Vagina (tissue), 2 donors: ENCODE measurements at regions not wholly inside any gene's neighbourhood (a gene's known extent, or its start where the extent isn't known, plus 50 kb on each side); places are given as distances from the start of the nearest gene placed in this dataset.
"Not testable (repeated sequence)": the region's sequence is repeated elsewhere in the genome, so short reads cannot be mapped to it uniquely, and the experiment has no call there.

Source experiments
- DNase-seq, 2 donors: peaks; one replicate each; pipeline ENCODE4 v3.0.0-alpha.2; 2017; ENCODE audit errors: extremely low spot score in 2 of 2
- H3K27ac ChIP-seq: fragments of 200-600 bp; sonication (generic); one replicate; pipeline ENCODE4 v1.5.1; 2019
- H3K27me3 ChIP-seq: fragments of 200-600 bp; sonication (generic); one replicate; pipeline ENCODE4 v1.5.1; 2019
- H3K36me3 ChIP-seq, 2 donors: fragments of 200-600 bp; sonication (generic); one replicate each; pipeline ENCODE4 v1.5.1; 2017 to 2019
- H3K4me1 ChIP-seq: fragments of 200-600 bp; sonication (generic); one replicate; pipeline ENCODE4 v1.5.1; 2019
- H3K4me3 ChIP-seq, 2 donors: fragments of 200-600 bp; sonication (generic); 1 replicate in 1 of 2; 2 replicates in 1 of 2; pipeline ENCODE4 v1.5.1; 2016 to 2019
- H3K9me3 ChIP-seq: fragments of 200-600 bp; sonication (generic); one replicate; pipeline ENCODE4 v1.5.1; 2019
- CTCF ChIP-seq, 3 experiments: fragments of 450-650 bp in 2 of 3; fragments of 200-600 bp in 1 of 3; sonication (generic) in 1 of 3; IDR thresholded peaks; one replicate each; pipeline ENCODE4 v1.5.1; 2017 to 2019; ENCODE audit warnings: antibody characterized with exemption in 3 of 3, mild to moderate bottlenecking in 2 of 3, moderate library complexity in 2 of 3
- POLR2A ChIP-seq, 2 donors: fragments of 450-650 bp; IDR thresholded peaks; one replicate each; pipeline ENCODE4 v1.6.1; 2017; ENCODE audit warnings: antibody characterized with exemption in 2 of 2, mild to moderate bottlenecking in 2 of 2, moderate library complexity in 2 of 2
- POLR2AphosphoS5 ChIP-seq, 2 donors: sonication (generic); formaldehyde crosslinking; IDR thresholded peaks; one replicate each; pipeline ENCODE4 v1.9.0; 2017; ENCODE audit warnings: antibody characterized with exemption in 2 of 2, mild to moderate bottlenecking in 2 of 2, low read depth in 1 of 2; ENCODE audit not compliant: insufficient read depth in 1 of 2
- intact Hi-C: fragments of 100-400 bp; cut with DNase I; formaldehyde crosslinking; loops from one replicate; pipeline ENCODE4 v1.15.1; 2023

GRCh38 chr18:14987377-14987776 is 239.4 kb downstream of the ANKRD30B start:
- H3K4me1 ChIP-seq, H3K27me3 ChIP-seq, H3K4me3 ChIP-seq, H3K9me3 ChIP-seq, H3K27ac ChIP-seq, H3K36me3 ChIP-seq, intact Hi-C loops: not testable (repeated sequence)
- peak in 1 of 2 donors; percentile 60 for DNase-seq

DNA sequence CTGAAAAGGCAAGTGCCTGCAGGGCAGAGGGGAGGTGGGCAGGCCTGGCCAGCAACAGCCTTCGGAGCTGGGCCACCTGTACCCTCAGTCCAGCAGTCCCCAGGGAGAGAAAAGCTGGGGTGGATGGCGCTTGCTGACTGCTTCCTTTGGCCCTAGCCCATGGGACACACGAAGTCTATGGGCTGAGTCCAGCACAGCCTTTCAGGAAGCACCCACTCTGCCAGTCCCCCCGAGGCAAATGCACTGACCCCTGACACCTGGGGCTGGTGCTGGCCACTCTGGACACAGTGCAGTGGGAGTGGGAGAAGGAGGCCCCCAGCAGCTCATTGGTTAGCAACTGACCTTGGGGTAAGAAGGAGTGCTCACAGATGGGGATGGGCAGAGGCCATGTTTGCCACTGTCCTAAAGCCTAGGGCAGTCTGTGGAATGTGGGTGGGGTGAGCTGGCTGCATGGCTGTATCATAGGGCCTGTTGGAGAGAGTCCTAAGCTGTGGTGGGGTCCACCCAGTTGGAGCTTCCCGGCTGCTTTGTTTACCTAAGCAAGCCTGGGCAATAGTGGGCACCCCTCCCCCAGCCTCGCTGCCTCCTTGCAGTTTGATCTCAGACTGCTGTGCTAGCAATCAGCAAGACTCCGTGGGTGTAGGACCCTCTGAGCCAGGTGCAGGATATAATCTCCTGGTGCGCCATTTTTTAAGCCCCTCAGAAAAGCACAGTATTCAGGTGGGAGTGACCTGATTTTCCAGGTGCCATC is 240.2 kb downstream of the ANKRD30B start:
- H3K4me1 ChIP-seq, intact Hi-C loops, H3K27me3 ChIP-seq, H3K9me3 ChIP-seq, H3K36me3 ChIP-seq, H3K4me3 ChIP-seq, H3K27ac ChIP-seq, DNase-seq: not testable (repeated sequence)

- H3K27ac ChIP-seq, H3K27me3 ChIP-seq, H3K9me3 ChIP-seq, H3K4me3 ChIP-seq, H3K36me3 ChIP-seq, intact Hi-C loops, H3K4me1 ChIP-seq: not testable (repeated sequence)
- peak in 1 of 2 donors; percentile 74 for DNase-seq
These were observed 241.6 kb downstream of the ANKRD30B start for GRCh38 chr18:14989569-14989968.

DNA sequence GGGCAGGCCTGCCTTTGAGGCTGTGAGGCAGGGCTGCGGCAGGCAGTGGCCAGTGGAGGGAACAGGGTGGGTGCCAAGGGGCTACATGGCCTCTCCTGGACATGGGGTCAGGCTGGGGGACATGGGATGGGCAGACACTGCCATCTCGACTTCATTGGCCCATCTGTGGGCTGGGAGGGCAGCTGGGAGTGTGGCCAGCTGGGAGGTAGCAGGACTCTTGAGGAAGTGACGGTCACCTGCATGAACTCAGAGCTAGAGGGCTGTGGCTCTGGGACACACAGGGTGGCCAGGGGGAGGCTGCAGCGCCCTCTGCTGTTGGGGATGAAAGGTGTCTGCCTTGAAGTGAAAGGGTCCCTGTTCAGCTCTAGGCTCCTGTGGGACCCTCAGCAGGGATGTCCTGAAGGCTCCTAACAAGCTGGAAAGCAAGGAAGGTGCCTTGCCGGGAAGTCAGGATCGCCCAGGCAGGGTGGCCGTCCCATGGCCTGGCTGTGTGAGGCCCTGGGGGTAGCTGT is 244.0 kb downstream of the ANKRD30B start:
- peak in 1 of 2 donors; percentile 64 for DNase-seq
- H3K4me3 ChIP-seq, intact Hi-C loops, H3K4me1 ChIP-seq, H3K9me3 ChIP-seq, H3K27ac ChIP-seq, H3K27me3 ChIP-seq, H3K36me3 ChIP-seq: not testable (repeated sequence)

DNA sequence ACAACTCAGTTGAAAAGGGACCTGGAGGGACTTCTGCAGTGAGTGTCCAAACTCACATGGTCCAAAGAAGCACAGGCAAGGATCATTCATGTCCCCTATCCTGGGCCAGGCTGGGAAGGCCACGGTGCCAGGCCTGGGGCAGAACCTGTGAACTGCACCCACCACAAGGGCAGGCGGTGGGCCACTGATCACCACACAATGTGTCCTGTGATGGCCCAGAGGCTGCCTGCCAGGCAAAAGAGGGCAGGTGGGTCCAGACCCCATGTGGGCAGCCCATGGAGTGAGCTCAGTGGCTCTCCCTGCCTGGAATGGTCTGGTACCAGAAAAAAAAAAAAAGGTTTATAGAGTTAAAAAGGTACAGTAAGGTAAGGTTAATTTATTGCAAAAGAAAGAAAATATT is 244.8 kb downstream of the ANKRD30B start:
- H3K36me3 ChIP-seq, intact Hi-C loops, H3K9me3 ChIP-seq, DNase-seq, H3K4me3 ChIP-seq, H3K4me1 ChIP-seq, H3K27me3 ChIP-seq, H3K27ac ChIP-seq: not testable (repeated sequence)

DNA sequence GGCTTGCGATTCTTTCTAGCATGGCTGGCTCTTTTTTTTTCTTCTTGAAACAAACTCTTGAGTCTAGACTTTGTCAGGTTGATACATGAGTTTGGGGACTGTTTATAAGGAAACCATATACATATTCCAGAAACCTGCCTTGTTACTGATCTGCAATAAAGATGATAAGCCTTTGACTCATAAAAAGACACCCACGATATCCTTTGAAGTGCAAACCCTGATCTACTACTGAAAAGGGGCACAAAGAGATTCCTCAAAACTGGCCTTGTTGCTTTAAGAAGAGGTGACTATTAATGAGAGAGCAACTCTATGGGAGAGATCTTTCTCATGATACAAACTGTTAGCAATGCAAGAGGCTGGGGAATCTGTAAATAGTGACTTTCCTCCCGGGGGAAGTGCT is 247.1 kb downstream of the ANKRD30B start:
- H3K4me3 ChIP-seq, intact Hi-C loops, DNase-seq, H3K4me1 ChIP-seq, H3K27ac ChIP-seq, H3K9me3 ChIP-seq, H3K27me3 ChIP-seq, H3K36me3 ChIP-seq: not testable (repeated sequence)

- Histone ChIP-seq H3K4me3 (no peak overlapping the region), H3K36me3 (no peaks in the 10 kb centered on the region), H3K4me1 (no peaks in the 10 kb centered on the region), H3K27me3 (no peaks in the 10 kb centered on the region), H3K9me3 (no peaks in the 10 kb centered on the region), H3K27ac (no peak overlapping the region)
- DNase-seq: no peak
- intact Hi-C loops: no loop called here
- TF ChIP-seq CTCF (IDR thresholded peaks at IDR 0.05) (no peak), POLR2A (IDR thresholded peaks at IDR 0.05) (no peak), POLR2AphosphoS5 (IDR thresholded peaks at IDR 0.05; ENCODE audit: insufficient read depth in 1 of 2, low read depth in 1 of 2) (no peak)
These were observed 249.4 kb downstream of the ANKRD30B start for GRCh38 chr18:14997357-14997756.

- H3K36me3 ChIP-seq, H3K27me3 ChIP-seq, H3K27ac ChIP-seq, intact Hi-C loops, H3K9me3 ChIP-seq, DNase-seq, H3K4me3 ChIP-seq, H3K4me1 ChIP-seq: not testable (repeated sequence)
These were observed 249.9 kb downstream of the ANKRD30B start for GRCh38 chr18:14997899-14998298.

GRCh38 chr18:14998360-14999042 is 250.5 kb downstream of the ANKRD30B start:
- H3K4me1 ChIP-seq, H3K4me3 ChIP-seq, H3K27me3 ChIP-seq, H3K9me3 ChIP-seq, intact Hi-C loops, DNase-seq, H3K36me3 ChIP-seq, H3K27ac ChIP-seq: not testable (repeated sequence)
